Activated naive CD8-positive, alpha-beta T cell treated with anti-CD3 and anti-CD28 coated beads, Interleukin-2, amount 10 ng/mL, durations not matched to agents 7 days and 5 days (primary cell): ENCODE measurements at regions not wholly inside any gene's neighbourhood (a gene's known extent, or its start where the extent isn't known, plus 50 kb on each side); places are given as distances from the start of the nearest gene placed in this dataset.

Experiments used
- ATAC-seq: fragments of 150-1000 bp; cut with Tn5 transposase; one replicate; pipeline ENCODE4 v1.10.0; 2021; ENCODE audit warnings: low read depth, moderate library complexity
- POLR2A ChIA-PET: fragments of 350-600 bp; sonication (Branson Sonifier 250); formaldehyde crosslinking; loops from one replicate; lab custom pipeline; 2021; ENCODE audit warnings: antibody characterized with exemption; lab: Charles Lee
- DNase-seq: peaks from one replicate; pipeline ENCODE4 v3.0.0; 2021
- H3K27ac Mint-ChIP-seq: one replicate; pipeline ENCODE4 v1.8.0; 2022; ENCODE audit warnings: mild to moderate bottlenecking, mixed read lengths
- H3K27me3 Mint-ChIP-seq: one replicate; pipeline ENCODE4 v1.8.0; 2022; ENCODE audit warnings: mild to moderate bottlenecking, moderate library complexity, mixed read lengths
- H3K36me3 Mint-ChIP-seq: one replicate; pipeline ENCODE4 v1.8.0; 2021; ENCODE audit warnings: mild to moderate bottlenecking, mixed read lengths
- H3K4me1 Mint-ChIP-seq: one replicate; pipeline ENCODE4 v1.8.0; 2021; ENCODE audit warnings: mixed read lengths
- H3K4me3 Mint-ChIP-seq: one replicate; pipeline ENCODE4 v1.8.0; 2022; ENCODE audit warnings: mild to moderate bottlenecking, moderate library complexity, mixed read lengths
- H3K9me3 Mint-ChIP-seq: one replicate; pipeline ENCODE4 v1.8.0; 2021; ENCODE audit warnings: mixed read lengths

- ATAC-seq, result no peak
- no peaks in the 10 kb centered on the region for H3K4me1 Mint-ChIP-seq
- POLR2A ChIA-PET, result no interaction called here
- H3K4me3 Mint-ChIP-seq, result no peak overlapping the region
- H3K36me3 Mint-ChIP-seq, result no peaks in the 10 kb centered on the region
- DNase-seq, result no peak
- no peak overlapping the region for H3K27ac Mint-ChIP-seq
- H3K27me3 Mint-ChIP-seq, result peaks cover 2% of the 10 kb centered on the region
- no peaks in the 10 kb centered on the region for H3K9me3 Mint-ChIP-seq
These were observed 903.4 kb downstream of the RAB28 start for GRCh38 chr4:12580787-12581186.

GRCh38 chr4:12579172-12579571 is 905.0 kb downstream of the RAB28 start:
- H3K27ac Mint-ChIP-seq, result no peak overlapping the region
- H3K4me1 Mint-ChIP-seq, result no peaks in the 10 kb centered on the region
- H3K4me3 Mint-ChIP-seq, result no peak overlapping the region
- H3K36me3 Mint-ChIP-seq, result no peaks in the 10 kb centered on the region
- H3K27me3 Mint-ChIP-seq, result peaks cover 2% of the 10 kb centered on the region
- POLR2A ChIA-PET, result no interaction called here
- no peak for ATAC-seq
- DNase-seq, result no peak
- no peaks in the 10 kb centered on the region for H3K9me3 Mint-ChIP-seq

- Mint-ChIP-seq H3K36me3 (no peaks in the 10 kb centered on the region), H3K4me1 (no peaks in the 10 kb centered on the region), H3K9me3 (no peaks in the 10 kb centered on the region), H3K27me3 (peaks cover 2% of the 10 kb centered on the region), H3K27ac (no peak overlapping the region), H3K4me3 (no peak overlapping the region)
- POLR2A ChIA-PET, result no interaction called here
- ATAC-seq (no peak), DNase-seq (no peak)
These were observed 907.7 kb downstream of the RAB28 start for GRCh38 chr4:12576409-12576808.

DNA sequence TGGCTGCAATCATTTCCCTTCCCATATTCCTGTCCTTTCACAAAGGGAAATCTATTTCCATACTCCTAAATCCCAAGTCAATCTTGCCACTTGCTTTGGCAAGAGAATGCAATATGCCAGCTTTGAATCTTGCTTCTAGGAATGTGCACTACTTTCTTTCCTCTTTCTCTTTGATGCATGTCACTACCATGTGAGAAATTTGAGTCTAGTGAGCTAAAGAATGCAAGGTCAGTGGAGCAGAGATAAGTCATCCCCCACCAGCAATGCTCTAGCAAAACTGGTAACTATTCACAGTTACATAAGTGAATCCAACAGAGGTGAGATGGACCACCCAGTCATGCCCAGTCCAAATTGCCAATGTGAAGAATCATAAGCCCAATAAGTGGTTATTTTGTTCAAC is 910.4 kb downstream of the RAB28 start:
- Mint-ChIP-seq H3K4me3 (no peak overlapping the region), H3K27me3 (peaks cover 2% of the 10 kb centered on the region), H3K27ac (no peak overlapping the region), H3K4me1 (no peaks in the 10 kb centered on the region), H3K9me3 (no peaks in the 10 kb centered on the region), H3K36me3 (no peaks in the 10 kb centered on the region)
- ATAC-seq, result no peak
- DNase-seq, result no peak
- POLR2A ChIA-PET, result no interaction called here

DNA sequence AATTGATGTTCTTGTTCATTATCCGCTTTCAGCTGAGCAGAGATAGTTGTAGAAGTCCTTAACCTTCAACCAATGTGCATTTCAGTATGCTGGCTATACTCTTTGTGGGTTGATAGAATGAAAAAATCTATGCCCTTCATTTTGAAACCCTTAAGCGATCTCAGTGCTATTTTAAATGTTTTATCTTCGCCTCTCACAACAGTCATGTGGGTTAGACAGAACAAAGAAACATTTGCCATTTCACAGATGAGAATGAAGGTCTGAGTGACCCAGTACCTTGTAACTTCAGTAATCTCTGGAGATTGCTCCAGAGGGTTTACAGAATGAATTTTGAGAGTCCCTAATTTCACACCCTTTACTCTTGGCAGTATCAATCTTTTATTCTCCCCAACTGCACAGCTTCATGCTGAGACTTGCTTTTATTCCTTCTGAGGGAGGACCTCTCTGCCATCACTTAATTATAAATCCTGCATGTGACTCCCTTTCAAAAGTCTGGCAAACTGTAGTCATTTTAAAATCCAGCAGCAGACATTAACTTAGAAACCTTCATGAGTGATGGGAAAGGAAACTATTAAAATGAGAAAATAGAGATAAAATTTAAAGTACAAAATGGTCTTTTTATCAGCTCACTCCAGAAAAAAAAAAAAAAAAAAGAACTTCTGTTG is 921.5 kb downstream of the RAB28 start:
- ATAC-seq, result no peak
- no peak overlapping the region for H3K4me3 Mint-ChIP-seq
- H3K27me3 Mint-ChIP-seq, result no peaks in the 10 kb centered on the region
- H3K27ac Mint-ChIP-seq, result no peak overlapping the region
- POLR2A ChIA-PET, result no interaction called here
- no peaks in the 10 kb centered on the region for H3K9me3 Mint-ChIP-seq
- H3K4me1 Mint-ChIP-seq, result no peaks in the 10 kb centered on the region
- no peak for DNase-seq
- H3K36me3 Mint-ChIP-seq, result no peaks in the 10 kb centered on the region

DNA sequence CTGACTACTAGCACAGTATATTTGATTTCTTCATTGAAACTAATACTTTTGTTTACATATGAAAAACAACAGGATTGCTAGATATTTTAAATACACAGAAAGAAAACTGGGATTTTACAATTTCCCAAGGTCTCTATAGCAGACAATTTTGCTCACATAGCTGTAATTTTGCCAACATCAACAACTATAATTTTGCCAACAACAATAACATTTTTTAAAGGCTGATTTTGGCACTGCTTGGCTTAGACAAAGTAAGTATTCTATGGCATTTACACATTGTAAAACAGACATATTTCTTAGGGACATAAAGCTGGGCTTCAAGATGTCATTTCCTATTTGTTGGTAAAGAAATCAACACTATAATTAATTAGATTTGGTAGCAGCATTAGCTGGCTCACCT is 922.1 kb downstream of the RAB28 start:
- no peaks in the 10 kb centered on the region for H3K36me3 Mint-ChIP-seq
- no peaks in the 10 kb centered on the region for H3K9me3 Mint-ChIP-seq
- no peak overlapping the region for H3K4me3 Mint-ChIP-seq
- no peaks in the 10 kb centered on the region for H3K27me3 Mint-ChIP-seq
- H3K27ac Mint-ChIP-seq, result no peak overlapping the region
- H3K4me1 Mint-ChIP-seq, result no peaks in the 10 kb centered on the region
- POLR2A ChIA-PET, result no interaction called here
- ATAC-seq (no peak), DNase-seq (no peak)

DNA sequence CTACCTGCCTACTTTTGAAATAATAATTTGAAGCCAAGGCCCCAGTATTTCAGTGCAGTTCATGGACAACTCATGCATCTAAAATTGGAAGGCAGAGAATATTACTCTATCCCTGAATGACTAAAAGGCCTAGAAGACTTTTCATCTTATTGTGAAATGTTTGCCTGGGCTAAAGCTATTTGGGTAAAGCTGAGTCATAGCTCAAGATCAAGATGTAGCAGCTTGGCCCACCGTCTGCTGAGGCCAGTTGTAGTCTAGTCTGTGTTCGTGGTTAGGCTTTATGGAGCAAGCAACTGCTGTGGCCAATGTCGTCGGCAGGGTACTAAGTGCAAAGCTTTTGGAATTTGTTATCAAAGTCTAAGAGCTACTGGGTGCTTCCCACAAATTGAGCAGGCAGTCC is 929.1 kb downstream of the RAB28 start:
- ATAC-seq (no peak), DNase-seq (no peak)
- Mint-ChIP-seq H3K27me3 (no peaks in the 10 kb centered on the region), H3K4me1 (no peaks in the 10 kb centered on the region), H3K9me3 (peaks cover 2% of the 10 kb centered on the region), H3K36me3 (no peaks in the 10 kb centered on the region), H3K4me3 (no peak overlapping the region), H3K27ac (no peak overlapping the region)
- POLR2A ChIA-PET, result no interaction called here

- no peak overlapping the region for H3K4me3 Mint-ChIP-seq
- no peak for DNase-seq
- H3K36me3 Mint-ChIP-seq, result no peaks in the 10 kb centered on the region
- H3K27ac Mint-ChIP-seq, result no peak overlapping the region
- peaks cover 2% of the 10 kb centered on the region for H3K9me3 Mint-ChIP-seq
- no peaks in the 10 kb centered on the region for H3K4me1 Mint-ChIP-seq
- POLR2A ChIA-PET, result no interaction called here
- no peak for ATAC-seq
- H3K27me3 Mint-ChIP-seq, result no peaks in the 10 kb centered on the region
These were observed 935.5 kb downstream of the RAB28 start for GRCh38 chr4:12548678-12549077.

DNA sequence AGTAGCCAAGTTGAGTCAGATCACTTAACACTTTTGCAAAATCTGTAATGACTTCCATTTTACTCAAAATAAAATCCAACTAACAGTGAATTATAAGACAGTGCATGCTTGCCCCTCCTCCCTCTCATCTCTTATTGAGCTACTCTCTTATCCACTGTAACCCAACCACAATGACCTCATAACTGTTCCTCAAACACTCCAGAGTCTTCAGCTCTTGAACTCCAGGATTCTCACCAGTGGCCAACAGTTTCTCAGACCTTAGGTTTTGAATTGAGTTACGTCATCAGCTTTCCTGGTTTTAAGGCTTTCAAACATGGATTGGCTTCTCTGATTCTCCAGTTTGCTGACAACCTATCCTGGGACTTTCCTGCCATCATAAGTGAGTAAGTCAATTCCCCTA is 938.3 kb downstream of the RAB28 start:
- H3K27me3 Mint-ChIP-seq, result no peaks in the 10 kb centered on the region
- H3K4me3 Mint-ChIP-seq, result no peak overlapping the region
- POLR2A ChIA-PET, result no interaction called here
- peaks cover 2% of the 10 kb centered on the region for H3K9me3 Mint-ChIP-seq
- H3K27ac Mint-ChIP-seq, result no peak overlapping the region
- no peaks in the 10 kb centered on the region for H3K4me1 Mint-ChIP-seq
- ATAC-seq, result no peak
- no peaks in the 10 kb centered on the region for H3K36me3 Mint-ChIP-seq
- DNase-seq, result no peak

GRCh38 chr4:12538162-12538561 is 946.0 kb downstream of the RAB28 start:
- no peak for DNase-seq
- POLR2A ChIA-PET, result no interaction called here
- ATAC-seq, result no peak
- H3K4me1 Mint-ChIP-seq, result no peaks in the 10 kb centered on the region
- no peaks in the 10 kb centered on the region for H3K9me3 Mint-ChIP-seq
- H3K27ac Mint-ChIP-seq, result no peak overlapping the region
- H3K27me3 Mint-ChIP-seq, result no peaks in the 10 kb centered on the region
- H3K4me3 Mint-ChIP-seq, result no peak overlapping the region
- H3K36me3 Mint-ChIP-seq, result no peaks in the 10 kb centered on the region

DNA sequence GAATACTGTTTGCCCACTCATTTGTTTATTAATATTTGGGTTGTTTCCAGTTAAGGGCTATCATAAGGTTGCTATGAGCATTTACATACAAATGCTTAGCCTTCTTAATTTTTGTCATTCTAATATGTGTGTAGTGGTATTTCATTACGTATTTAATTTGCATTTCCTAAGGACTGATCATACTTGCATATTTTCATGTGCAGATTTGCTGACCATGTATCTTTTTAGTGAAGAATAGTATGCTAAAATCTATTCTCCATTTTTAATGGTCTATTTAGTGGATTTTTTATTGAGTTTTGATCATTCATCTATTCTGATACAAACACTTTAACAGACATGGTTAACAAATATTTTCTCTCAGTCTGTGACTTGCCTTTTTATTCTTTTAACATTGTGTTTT is 949.5 kb downstream of the RAB28 start:
- no peak for DNase-seq
- H3K27ac Mint-ChIP-seq, result no peak overlapping the region
- no peak overlapping the region for H3K4me3 Mint-ChIP-seq
- POLR2A ChIA-PET, result no interaction called here
- no peaks in the 10 kb centered on the region for H3K27me3 Mint-ChIP-seq
- H3K9me3 Mint-ChIP-seq, result no peaks in the 10 kb centered on the region
- H3K36me3 Mint-ChIP-seq, result no peaks in the 10 kb centered on the region
- no peak for ATAC-seq
- H3K4me1 Mint-ChIP-seq, result no peaks in the 10 kb centered on the region

DNA sequence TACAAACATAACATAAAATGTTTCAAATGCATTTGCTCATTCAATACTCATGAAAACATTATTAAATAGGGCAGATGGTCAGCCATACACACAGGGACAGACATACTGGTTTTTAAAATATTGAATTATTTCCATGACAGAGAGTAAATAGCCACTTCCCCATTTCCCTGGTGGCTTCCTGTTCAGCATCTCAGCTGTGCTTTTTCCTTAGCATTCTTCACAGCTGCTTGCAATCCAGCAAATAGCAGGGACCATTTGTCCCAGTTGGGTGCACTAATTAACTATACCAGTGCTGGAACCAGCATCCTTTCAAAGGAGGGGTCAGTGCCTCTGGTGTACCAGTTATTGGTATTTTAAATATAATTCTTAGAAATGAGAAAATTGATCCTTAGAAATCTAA is 964.7 kb downstream of the RAB28 start:
- Mint-ChIP-seq H3K9me3 (peaks cover 4% of the 10 kb centered on the region), H3K4me3 (no peak overlapping the region), H3K4me1 (no peaks in the 10 kb centered on the region), H3K27me3 (no peaks in the 10 kb centered on the region), H3K36me3 (no peaks in the 10 kb centered on the region), H3K27ac (no peak overlapping the region)
- DNase-seq (no peak), ATAC-seq (no peak)
- POLR2A ChIA-PET, result no interaction called here

DNA sequence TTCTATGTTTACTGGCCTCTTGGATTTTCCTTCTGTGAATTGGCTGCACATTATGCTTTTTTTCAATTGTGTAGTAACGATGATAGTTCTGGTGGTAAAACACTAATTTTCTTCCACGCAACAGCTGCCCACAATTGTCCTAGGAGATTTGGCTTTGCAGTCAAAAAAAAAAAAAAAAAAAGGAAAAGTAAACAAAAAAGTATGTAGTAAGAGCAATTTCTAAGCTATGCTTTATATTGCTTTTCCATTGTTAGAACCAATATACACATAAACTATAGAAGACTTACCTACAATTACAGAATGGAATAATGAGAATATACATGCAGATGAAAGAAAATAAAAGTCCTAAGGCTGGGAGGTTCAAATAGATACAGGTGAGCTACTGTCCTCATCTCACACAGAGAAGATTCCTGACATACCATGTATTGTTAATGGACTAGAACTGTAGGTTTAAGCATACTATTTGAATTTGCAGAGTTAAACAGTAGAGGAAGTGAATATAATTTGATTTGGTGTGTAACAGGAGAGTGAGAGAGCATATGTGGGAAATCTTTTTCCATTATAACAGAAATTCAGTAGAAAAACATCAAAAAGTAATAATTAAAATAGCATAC is 976.2 kb downstream of the RAB28 start:
- no peak overlapping the region for H3K4me3 Mint-ChIP-seq
- H3K27ac Mint-ChIP-seq, result no peak overlapping the region
- H3K36me3 Mint-ChIP-seq, result no peaks in the 10 kb centered on the region
- ATAC-seq, result no peak
- no peaks in the 10 kb centered on the region for H3K4me1 Mint-ChIP-seq
- no peaks in the 10 kb centered on the region for H3K9me3 Mint-ChIP-seq
- H3K27me3 Mint-ChIP-seq, result no peaks in the 10 kb centered on the region
- POLR2A ChIA-PET, result no interaction called here
- no peak for DNase-seq

GRCh38 chr4:12500409-12500808 is 983.7 kb downstream of the RAB28 start:
- Mint-ChIP-seq H3K4me3 (no peak overlapping the region), H3K27ac (no peak overlapping the region), H3K27me3 (no peaks in the 10 kb centered on the region), H3K9me3 (no peaks in the 10 kb centered on the region), H3K36me3 (no peaks in the 10 kb centered on the region), H3K4me1 (no peaks in the 10 kb centered on the region)
- POLR2A ChIA-PET, result no interaction called here
- ATAC-seq (no peak), DNase-seq (no peak)
